Loucy (cell line): ENCODE measurements at regions not wholly inside any gene's neighbourhood (a gene's known extent, or its start where the extent isn't known, plus 50 kb on each side); places are given as distances from the start of the nearest gene placed in this dataset.

Experiments used
- H2AFZ ChIP-seq: fragments of 200-600 bp; sonication (generic); 2 replicates; pipeline ENCODE4 v1.6.0; 2016; ENCODE audit warnings: antibody characterized with exemption, mild to moderate bottlenecking, low read length, moderate library complexity
- H3F3A ChIP-seq: fragments of 200-600 bp; 2 replicates; pipeline ENCODE4 v1.6.0; 2016; ENCODE audit warnings: antibody characterized with exemption, low read depth, mild to moderate bottlenecking
- H3K27me3 ChIP-seq: fragments of 200-600 bp; sonication (generic); 2 replicates; pipeline ENCODE4 v1.6.1; 2014; ENCODE audit warnings: low read length, mild to moderate bottlenecking; ENCODE audit not compliant: insufficient read depth, poor library complexity, severe bottlenecking
- H3K36me3 ChIP-seq: fragments of 200-600 bp; sonication (generic); 2 replicates; pipeline ENCODE4 v1.6.1; 2016; ENCODE audit warnings: low read length; ENCODE audit not compliant: insufficient read depth
- H3K4me1 ChIP-seq: fragments of 200-600 bp; sonication (generic); 2 replicates; pipeline ENCODE4 v1.5.1; 2014; ENCODE audit warnings: low read length, mild to moderate bottlenecking; ENCODE audit not compliant: insufficient read depth, poor library complexity, severe bottlenecking
- H3K4me2 ChIP-seq: fragments of 200-600 bp; sonication (generic); 2 replicates; pipeline ENCODE4 v1.6.0; 2014; ENCODE audit warnings: antibody characterized with exemption, low read length, low read depth, mild to moderate bottlenecking; ENCODE audit not compliant: poor library complexity, severe bottlenecking
- H3K4me3 ChIP-seq: fragments of 200-600 bp; sonication (generic); 2 replicates; pipeline ENCODE4 v1.5.1; 2014; ENCODE audit warnings: low read length, mild to moderate bottlenecking, mixed read lengths; ENCODE audit not compliant: poor library complexity, severe bottlenecking
- H3K79me2 ChIP-seq: fragments of 200-600 bp; sonication (generic); 2 replicates; pipeline ENCODE4 v1.6.1; 2014; ENCODE audit warnings: low read length; ENCODE audit not compliant: insufficient read depth
- H3K9ac ChIP-seq: fragments of 200-600 bp; sonication (generic); 2 replicates; pipeline ENCODE4 v1.6.0; 2014; ENCODE audit warnings: mild to moderate bottlenecking, low read depth, low read length, moderate library complexity; ENCODE audit not compliant: poor library complexity, severe bottlenecking
- H3K9me2 ChIP-seq: fragments of 200-600 bp; sonication (generic); replicated peaks from 2 replicates; pipeline ENCODE4 v1.6.1; 2016; ENCODE audit warnings: low read depth, low read length, mixed read lengths
- H3K9me3 ChIP-seq: fragments of 200-600 bp; sonication (generic); 2 replicates; pipeline ENCODE4 v1.6.1; 2014; ENCODE audit warnings: mild to moderate bottlenecking, antibody characterized with exemption, low read length, low read depth; ENCODE audit not compliant: insufficient read depth
- H4K20me1 ChIP-seq: fragments of 200-600 bp; sonication (generic); 2 replicates; pipeline ENCODE4 v1.6.0; 2014; ENCODE audit warnings: antibody characterized with exemption, low read length, mild to moderate bottlenecking; ENCODE audit not compliant: insufficient read depth, poor library complexity, severe bottlenecking
- CTCF ChIP-seq: fragments of 200-600 bp; sonication (generic); conservative IDR thresholded peaks from 2 replicates; pipeline ENCODE4 v1.5.1; 2014; ENCODE audit warnings: mild to moderate bottlenecking, antibody characterized with exemption, low read length
- EZH2phosphoT487 ChIP-seq: fragments of 200-600 bp; IDR thresholded peaks from 2 replicates; pipeline ENCODE4 v1.6.1; 2018; ENCODE audit warnings: antibody characterized with exemption, mild to moderate bottlenecking, moderate library complexity, borderline replicate concordance

DNA sequence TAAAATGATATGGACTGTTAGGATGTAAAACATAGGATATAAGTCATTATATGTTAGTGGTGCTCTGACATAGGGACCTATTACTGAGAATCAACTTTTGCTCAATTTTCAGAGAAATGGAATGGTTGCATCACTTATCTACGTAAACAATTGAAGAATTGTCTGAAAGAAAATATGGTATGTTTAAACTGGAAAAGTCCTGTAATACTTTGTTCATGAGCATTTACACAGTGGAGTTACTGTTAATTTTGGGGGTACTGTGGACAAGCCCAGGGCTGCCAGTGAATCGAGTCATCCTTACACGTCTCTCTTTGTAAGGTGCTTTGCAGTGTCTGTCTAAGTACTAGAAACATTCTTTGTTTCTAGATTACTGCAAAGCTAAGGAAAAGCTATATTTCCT is 152.0 kb downstream of the ZNF22 start:
- H3K4me3 ChIP-seq, result no peak overlapping the region
- H3F3A ChIP-seq, result no peaks in the 10 kb centered on the region
- H3K9me2 ChIP-seq, result no peaks in the 10 kb centered on the region
- TF ChIP-seq EZH2phosphoT487, result no peak
- no peak for TF ChIP-seq CTCF
- no peak overlapping the region for H3K9ac ChIP-seq
- H3K9me3 ChIP-seq, result no peaks in the 10 kb centered on the region
- no peaks in the 10 kb centered on the region for H4K20me1 ChIP-seq
- no peaks in the 10 kb centered on the region for H3K36me3 ChIP-seq
- no peaks in the 10 kb centered on the region for H3K27me3 ChIP-seq
- H3K4me2 ChIP-seq, result no peak overlapping the region
- H2AFZ ChIP-seq, result no peak overlapping the region
- H3K4me1 ChIP-seq, result no peaks in the 10 kb centered on the region
- H3K79me2 ChIP-seq, result no peaks in the 10 kb centered on the region

- Histone ChIP-seq H3K4me3 (no peak overlapping the region), H3K27me3 (no peaks in the 10 kb centered on the region), H3K9me2 (no peaks in the 10 kb centered on the region), H4K20me1 (no peaks in the 10 kb centered on the region), H3K4me1 (no peaks in the 10 kb centered on the region), H3K9me3 (no peaks in the 10 kb centered on the region), H3F3A (no peaks in the 10 kb centered on the region), H3K79me2 (no peaks in the 10 kb centered on the region), H3K9ac (no peak overlapping the region), H2AFZ (no peak overlapping the region), H3K4me2 (no peak overlapping the region), H3K36me3 (no peaks in the 10 kb centered on the region)
- TF ChIP-seq CTCF (no peak), EZH2phosphoT487 (no peak)
These were observed 153.8 kb downstream of the ZNF22 start for GRCh38 chr10:45154502-45154901.

DNA sequence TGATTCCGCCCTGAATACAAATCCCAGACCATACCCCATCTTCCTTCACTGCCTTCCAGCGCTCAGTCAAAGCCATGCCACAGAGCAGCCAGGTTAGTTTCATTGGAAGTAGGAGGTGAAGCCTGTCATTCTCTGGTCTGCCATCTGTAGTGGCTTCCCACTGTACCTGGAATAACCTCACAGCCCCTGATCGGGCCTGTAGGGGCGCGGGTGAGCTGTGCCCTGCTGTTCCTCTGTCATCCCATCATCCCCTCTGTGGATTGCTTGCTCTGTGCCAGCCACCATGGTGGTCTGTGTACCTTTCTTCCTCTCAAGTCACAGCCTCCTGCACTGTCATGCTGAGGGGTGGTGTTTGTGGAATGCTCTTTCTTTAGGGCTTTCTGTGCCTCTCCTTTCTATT is 155.1 kb downstream of the ZNF22 start:
- H3K9me3 ChIP-seq, result no peaks in the 10 kb centered on the region
- H3K9me2 ChIP-seq, result no peaks in the 10 kb centered on the region
- no peaks in the 10 kb centered on the region for H4K20me1 ChIP-seq
- no peaks in the 10 kb centered on the region for H3K36me3 ChIP-seq
- TF ChIP-seq EZH2phosphoT487 (no peak), CTCF (no peak)
- H3K4me3 ChIP-seq, result no peak overlapping the region
- H3K27me3 ChIP-seq, result no peaks in the 10 kb centered on the region
- no peaks in the 10 kb centered on the region for H3K79me2 ChIP-seq
- H3K4me2 ChIP-seq, result no peak overlapping the region
- H3K4me1 ChIP-seq, result no peaks in the 10 kb centered on the region
- no peak overlapping the region for H2AFZ ChIP-seq
- no peak overlapping the region for H3K9ac ChIP-seq
- no peaks in the 10 kb centered on the region for H3F3A ChIP-seq
